GM12874 (cell line): ENCODE measurements at regions not wholly inside any gene's neighbourhood (a gene's known extent, or its start where the extent isn't known, plus 50 kb on each side); places are given as distances from the start of the nearest gene placed in this dataset.

Experiments used
- TF ChIP-seq, protein P1 (sequence below): IDR thresholded peaks from 2 replicates; pipeline ENCODE4 v1.5.1; 2011; ENCODE audit warnings: low read depth, mild to moderate bottlenecking, control low read depth, low read length, moderate library complexity; ENCODE audit not compliant: insufficient read depth

DNA sequence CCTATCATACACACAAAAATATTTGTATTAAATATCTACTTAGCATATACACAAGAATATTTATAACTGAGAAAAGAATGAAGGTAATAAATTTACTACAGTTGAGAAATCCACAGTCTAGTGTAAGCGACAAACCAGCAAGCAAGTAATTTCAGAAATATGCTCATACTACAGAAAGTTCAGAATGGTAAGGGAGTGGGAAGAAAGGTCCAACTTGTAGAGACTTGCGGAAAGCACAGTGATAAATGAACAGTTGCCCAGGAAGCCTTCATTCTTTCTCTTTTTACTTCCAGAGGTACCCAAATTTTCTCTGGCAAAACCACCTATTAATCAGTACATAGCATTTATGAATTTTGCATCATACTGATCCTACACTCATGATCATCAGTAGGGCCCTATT is 438.1 kb upstream of the PCDH10 start:
- TF ChIP-seq, protein P1, sequence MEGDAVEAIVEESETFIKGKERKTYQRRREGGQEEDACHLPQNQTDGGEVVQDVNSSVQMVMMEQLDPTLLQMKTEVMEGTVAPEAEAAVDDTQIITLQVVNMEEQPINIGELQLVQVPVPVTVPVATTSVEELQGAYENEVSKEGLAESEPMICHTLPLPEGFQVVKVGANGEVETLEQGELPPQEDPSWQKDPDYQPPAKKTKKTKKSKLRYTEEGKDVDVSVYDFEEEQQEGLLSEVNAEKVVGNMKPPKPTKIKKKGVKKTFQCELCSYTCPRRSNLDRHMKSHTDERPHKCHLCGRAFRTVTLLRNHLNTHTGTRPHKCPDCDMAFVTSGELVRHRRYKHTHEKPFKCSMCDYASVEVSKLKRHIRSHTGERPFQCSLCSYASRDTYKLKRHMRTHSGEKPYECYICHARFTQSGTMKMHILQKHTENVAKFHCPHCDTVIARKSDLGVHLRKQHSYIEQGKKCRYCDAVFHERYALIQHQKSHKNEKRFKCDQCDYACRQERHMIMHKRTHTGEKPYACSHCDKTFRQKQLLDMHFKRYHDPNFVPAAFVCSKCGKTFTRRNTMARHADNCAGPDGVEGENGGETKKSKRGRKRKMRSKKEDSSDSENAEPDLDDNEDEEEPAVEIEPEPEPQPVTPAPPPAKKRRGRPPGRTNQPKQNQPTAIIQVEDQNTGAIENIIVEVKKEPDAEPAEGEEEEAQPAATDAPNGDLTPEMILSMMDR = no peak

DNA sequence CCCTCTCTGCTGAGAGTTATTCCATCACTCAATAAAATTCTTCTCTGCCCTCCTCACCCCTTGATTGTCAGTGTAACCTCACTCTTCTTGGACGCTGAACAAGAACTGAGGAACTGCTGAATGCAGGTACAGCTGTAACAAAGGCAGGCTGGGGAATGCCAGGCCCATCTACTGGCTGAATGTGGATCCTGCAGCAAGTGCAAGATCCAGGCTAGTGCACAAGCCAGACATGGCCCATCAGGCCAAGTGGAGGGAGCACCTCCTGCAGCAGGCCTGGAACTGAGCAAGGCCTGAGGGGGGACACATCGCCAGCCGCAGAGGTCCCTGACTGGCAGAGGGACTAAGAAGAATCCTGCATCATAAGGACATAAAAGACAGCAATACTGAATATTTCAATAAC is 411.8 kb upstream of the PCDH10 start:
- TF ChIP-seq, protein P1 = no peak

DNA sequence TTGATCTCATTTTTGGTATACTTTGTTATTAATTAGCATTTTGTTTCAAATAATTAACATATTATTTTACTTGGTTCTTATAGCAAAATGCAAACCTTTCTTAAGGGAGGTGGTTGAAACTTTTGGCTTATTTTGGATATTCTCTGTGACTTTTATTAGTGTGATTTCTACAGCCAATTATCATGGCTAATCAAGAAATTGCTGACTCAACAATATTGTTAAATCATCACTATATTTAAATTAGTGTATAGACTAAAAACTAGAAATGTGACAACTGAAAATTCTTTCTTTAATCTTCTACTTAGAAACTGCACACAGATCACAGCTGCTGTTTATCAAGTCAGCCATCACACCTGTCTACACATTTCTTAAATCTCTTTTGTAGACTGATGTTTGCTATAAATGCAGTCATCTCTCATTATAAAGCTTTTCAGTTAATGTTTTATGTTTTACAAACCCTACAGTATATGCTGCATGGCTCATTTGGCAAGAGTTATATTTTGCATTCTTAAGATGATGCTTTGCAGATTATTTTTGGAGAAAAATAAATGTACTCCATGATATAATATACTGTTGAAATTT is 389.8 kb upstream of the PCDH10 start:
- TF ChIP-seq, protein P1 = no peak

GRCh38 chr4:132763465-132763864 is 385.6 kb upstream of the PCDH10 start:
- TF ChIP-seq, protein P1 = no peak

- TF ChIP-seq, protein P1 = no peak
Measured at GRCh38 chr4:132767901-132768300, 381.2 kb upstream of the PCDH10 start.

GRCh38 chr4:132770776-132771175 is 378.3 kb upstream of the PCDH10 start:
- TF ChIP-seq, protein P1 = no peak

- TF ChIP-seq, protein P1 = no peak
Measured at GRCh38 chr4:132792310-132792709, 356.8 kb upstream of the PCDH10 start.
